Prostate gland (tissue), 2 donors: ENCODE measurements at regions not wholly inside any gene's neighbourhood (a gene's known extent, or its start where the extent isn't known, plus 50 kb on each side); places are given as distances from the start of the nearest gene placed in this dataset.
"Not testable (repeated sequence)": the region's sequence is repeated elsewhere in the genome, so short reads cannot be mapped to it uniquely, and the experiment has no call there.

Source experiments
- DNase-seq: peaks from one replicate; pipeline ENCODE4 v3.0.0-alpha.2; 2019; ENCODE audit warnings: low spot score
- H3K27ac ChIP-seq, 2 donors: fragments of 200-600 bp; sonication (generic); 2 replicates each; pipeline ENCODE4 v1.5.1; 2017 to 2019
- H3K27me3 ChIP-seq: fragments of 200-600 bp; sonication (generic); replicated peaks from 2 replicates; pipeline ENCODE4 v1.5.1; 2019; ENCODE audit not compliant: insufficient read depth
- H3K36me3 ChIP-seq, 2 donors: fragments of 200-600 bp; sonication (generic); 1 replicate in 1 of 2; 2 replicates in 1 of 2; pipeline versions ENCODE4 v1.5.1 to v1.8.1; 2017 to 2019
- H3K4me1 ChIP-seq: fragments of 200-600 bp; sonication (generic); replicated peaks from 2 replicates; pipeline ENCODE4 v1.5.1; 2019
- H3K4me3 ChIP-seq, 2 donors: fragments of 200-600 bp; sonication (generic); 2 replicates each; pipeline ENCODE4 v1.5.1; 2017 to 2019
- H3K9me3 ChIP-seq: fragments of 200-600 bp; sonication (generic); 2 replicates; pipeline ENCODE4 v1.5.1; 2017
- CTCF ChIP-seq, 4 experiments: fragments of 200-600 bp in 2 of 4; fragments of 450-650 bp in 2 of 4; sonication (generic) in 2 of 4; IDR thresholded peaks; 1 replicate in 3 of 4; 2 replicates in 1 of 4; pipeline ENCODE4 v1.5.1; 2016 to 2019; ENCODE audit warnings: antibody characterized with exemption in 4 of 4, mild to moderate bottlenecking in 2 of 4, moderate library complexity in 2 of 4
- POLR2A ChIP-seq: fragments of 450-650 bp; IDR thresholded peaks from one replicate; pipeline ENCODE4 v1.6.1; 2016; ENCODE audit warnings: antibody characterized with exemption, mild to moderate bottlenecking
- POLR2AphosphoS5 ChIP-seq: sonication (generic); formaldehyde crosslinking; IDR thresholded peaks from one replicate; pipeline ENCODE4 v1.6.1; 2017; ENCODE audit warnings: antibody characterized with exemption
- WGBS: methylation state at CpG from one replicate; pipeline ENCODE4 v1.1.5; 2018; 5-methylcytosine and 5-hydroxymethylcytosine counted together
- intact Hi-C: fragments of 100-400 bp; cut with DNase I; formaldehyde crosslinking; loops from one replicate; pipeline ENCODE4 v1.14.2; 2022

DNA sequence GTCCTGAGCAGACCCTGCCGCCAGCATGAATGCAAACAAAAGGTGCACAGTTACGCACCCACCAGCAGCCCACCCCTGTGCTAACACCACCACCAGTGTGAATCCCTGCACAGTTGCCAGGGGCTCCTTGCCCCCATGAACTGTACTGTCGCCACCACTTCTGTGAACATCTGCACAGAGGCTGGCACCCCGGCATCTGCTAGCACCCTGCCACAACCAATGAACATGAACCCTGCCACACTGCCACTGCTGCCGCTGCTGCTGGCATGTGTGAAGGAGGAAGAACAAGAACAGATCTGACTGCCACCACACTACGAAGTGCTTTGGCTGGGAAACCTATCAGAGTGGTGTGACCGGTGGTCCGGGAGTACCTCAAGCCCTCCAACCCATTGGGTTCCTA lies 261.3 kb downstream of the PARM1 start:
- Histone ChIP-seq H3K4me3 (no peak overlapping the region), H3K4me1 (no peaks in the 10 kb centered on the region), H3K9me3 (no peaks in the 10 kb centered on the region), H3K27ac (no peak overlapping the region), H3K36me3 (no peaks in the 10 kb centered on the region), H3K27me3 (no peaks in the 10 kb centered on the region)
- intact Hi-C loops = no loop called here
- TF ChIP-seq POLR2A (no peak), CTCF (IDR thresholded peaks at IDR 0.05) (no peak), POLR2AphosphoS5 (no peak)
- WGBS = 98% methylated on average over 8 of the region's 8 CpGs
- no peak for DNase-seq

DNA sequence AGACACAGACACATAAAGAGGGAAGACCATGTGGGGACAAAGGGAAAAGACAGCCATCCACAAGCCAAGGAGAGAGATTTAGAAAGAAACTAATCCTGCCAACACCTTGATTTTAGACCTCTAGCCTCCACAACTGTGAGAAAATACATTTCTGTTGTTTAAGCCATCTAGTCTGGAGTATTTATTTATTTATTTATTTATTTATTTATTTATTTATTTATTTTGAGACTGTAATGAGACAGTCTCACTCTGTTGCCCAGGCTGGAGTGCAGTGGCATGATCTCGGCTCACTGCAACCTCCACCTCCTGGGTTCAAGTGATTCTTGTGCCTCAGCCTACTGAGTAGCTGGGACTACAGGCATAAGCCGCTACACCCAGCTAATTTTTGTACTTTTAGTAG lies 259.3 kb downstream of the PARM1 start:
- DNase-seq, H3K36me3 ChIP-seq, H3K9me3 ChIP-seq, H3K4me1 ChIP-seq, intact Hi-C loops, H3K27ac ChIP-seq, H3K27me3 ChIP-seq, H3K4me3 ChIP-seq: not testable (repeated sequence)
- WGBS = 62% methylated on average over 2 of the region's 2 CpGs

DNA sequence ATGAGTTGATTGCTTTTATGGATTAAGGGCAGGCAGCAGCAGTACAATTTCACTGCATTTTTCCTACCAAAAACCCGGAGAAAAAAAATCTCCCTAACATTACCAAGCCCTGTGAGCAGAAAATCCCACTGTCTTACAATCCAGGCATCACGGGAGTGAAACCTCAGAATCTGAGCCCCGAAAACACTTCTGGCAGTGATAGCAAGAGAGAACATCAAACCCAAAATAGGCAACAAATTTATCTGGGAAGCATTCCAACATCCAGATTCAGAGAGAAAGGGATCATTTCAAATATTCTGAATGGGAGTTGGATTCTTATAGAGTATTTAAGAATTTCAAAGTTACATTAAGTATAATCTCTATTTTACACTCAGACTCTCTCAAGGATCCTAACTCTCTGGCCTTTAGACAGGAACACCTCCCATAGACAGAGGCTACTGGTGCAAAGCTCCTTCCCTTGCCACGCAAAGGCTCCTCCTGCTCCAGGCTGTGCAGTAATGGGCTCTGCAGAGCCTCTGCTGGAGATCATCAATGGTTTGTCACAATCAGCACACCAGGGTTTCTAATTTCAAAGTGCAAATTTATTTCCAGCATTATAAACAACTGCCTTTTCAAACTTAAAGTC lies 256.9 kb downstream of the PARM1 start:
- Histone ChIP-seq H3K36me3 (no peaks in the 10 kb centered on the region), H3K4me3 (no peak overlapping the region), H3K27me3 (no peaks in the 10 kb centered on the region), H3K9me3 (no peaks in the 10 kb centered on the region), H3K4me1 (no peaks in the 10 kb centered on the region), H3K27ac (no peak overlapping the region)
- no peak for TF ChIP-seq POLR2AphosphoS5
- no peak for TF ChIP-seq POLR2A
- TF ChIP-seq CTCF (IDR thresholded peaks at IDR 0.05) = no peak
- intact Hi-C loops = no loop called here
- no peak for DNase-seq
- 58% methylated on average over 4 of the region's 4 CpGs for WGBS

GRCh38 chr4:75180790-75181776 lies 248.2 kb downstream of the PARM1 start:
- intact Hi-C loops = no loop called here

More at GRCh38 chr4:75180790-75181776, 248.2 kb downstream of the PARM1 start:
- H3K27ac ChIP-seq = no peak overlapping the region
- WGBS = 88% methylated on average over 10 of the region's 10 CpGs
- no peak for TF ChIP-seq POLR2A
- no peak for TF ChIP-seq POLR2AphosphoS5
- no peak for TF ChIP-seq CTCF (IDR thresholded peaks at IDR 0.05)
- H3K4me1 ChIP-seq = no peaks in the 10 kb centered on the region
- no peaks in the 10 kb centered on the region for H3K36me3 ChIP-seq
- no peak overlapping the region for H3K4me3 ChIP-seq
- no peak for DNase-seq
- no peaks in the 10 kb centered on the region for H3K27me3 ChIP-seq
- no peaks in the 10 kb centered on the region for H3K9me3 ChIP-seq
